ENCODE measurements at regions not wholly inside any gene's neighbourhood (a gene's known extent, or its start where the extent isn't known, plus 50 kb on each side); places are given as distances from the start of the nearest gene placed in this dataset.

DNA sequence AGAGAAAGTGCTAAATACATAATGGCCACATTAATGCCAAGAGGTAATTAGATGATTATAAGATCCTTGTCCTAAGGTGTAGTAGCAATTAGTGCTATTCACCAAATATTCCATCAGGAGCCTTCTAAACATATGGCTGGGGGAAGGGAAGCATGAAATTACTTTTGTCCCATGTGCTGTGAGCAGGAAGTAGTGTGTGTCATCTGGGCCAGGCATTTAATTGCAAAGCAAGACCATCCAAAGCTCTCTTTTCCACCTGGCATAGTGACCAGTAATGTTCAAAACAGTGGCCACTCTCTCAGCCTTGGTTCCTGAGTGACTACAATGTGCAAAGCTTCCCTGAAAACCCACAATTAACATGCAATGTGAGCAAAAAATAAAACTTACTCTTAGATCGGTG, 144.2 kb upstream of the FAM241A start:
- Histone ChIP-seq H3K36me3 (no peaks in the 10 kb centered on the region), H3K27me3 (replicated peaks; ENCODE audit: insufficient read depth) (no peaks in the 10 kb centered on the region), H3K9me3 (no peaks in the 10 kb centered on the region), H3K27ac (no peak overlapping the region), H3K4me3 (no peak overlapping the region), H3K4me1 (replicated peaks) (no peaks in the 10 kb centered on the region)
- 13% methylated on average over 1 of the region's 1 CpG for WGBS
- intact Hi-C loops (cut with DNase I), result no loop called here
- TF ChIP-seq POLR2AphosphoS5 (IDR thresholded peaks at IDR 0.05) (no peak), POLR2A (IDR thresholded peaks at IDR 0.05) (no peak), CTCF (IDR thresholded peaks at IDR 0.05) (no peak)
- no peak for DNase-seq (ENCODE audit: low spot score)

DNA sequence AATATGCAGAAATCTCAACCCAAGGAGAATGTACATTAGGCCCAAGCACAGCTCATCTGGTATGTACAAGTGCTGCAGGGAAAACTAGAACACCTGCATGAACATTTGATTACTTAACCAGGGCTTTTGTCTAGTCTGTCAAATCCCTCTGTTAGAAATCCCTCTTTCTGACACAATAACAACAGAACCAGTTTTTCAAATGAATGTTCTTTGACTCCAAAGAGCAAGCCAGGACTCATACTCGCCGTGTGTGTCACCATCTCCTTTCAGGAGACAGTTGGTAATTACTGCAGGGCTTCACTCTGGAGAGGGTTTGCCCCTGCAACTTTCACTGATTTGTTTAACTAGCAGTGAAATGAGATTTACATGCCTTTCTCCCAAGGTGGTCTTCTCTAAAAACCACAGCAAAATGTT, 143.0 kb upstream of the FAM241A start:
- Histone ChIP-seq H3K4me1 (replicated peaks) (no peaks in the 10 kb centered on the region), H3K4me3 (no peak overlapping the region), H3K27ac (no peak overlapping the region), H3K9me3 (no peaks in the 10 kb centered on the region), H3K27me3 (replicated peaks; ENCODE audit: insufficient read depth) (no peaks in the 10 kb centered on the region), H3K36me3 (no peaks in the 10 kb centered on the region)
- DNase-seq (ENCODE audit: low spot score), result no peak
- 39% methylated on average over 2 of the region's 2 CpGs for WGBS
- intact Hi-C loops (cut with DNase I), result no loop called here
- TF ChIP-seq CTCF (IDR thresholded peaks at IDR 0.05) (no peak), POLR2AphosphoS5 (IDR thresholded peaks at IDR 0.05) (no peak), POLR2A (IDR thresholded peaks at IDR 0.05) (no peak)

DNA sequence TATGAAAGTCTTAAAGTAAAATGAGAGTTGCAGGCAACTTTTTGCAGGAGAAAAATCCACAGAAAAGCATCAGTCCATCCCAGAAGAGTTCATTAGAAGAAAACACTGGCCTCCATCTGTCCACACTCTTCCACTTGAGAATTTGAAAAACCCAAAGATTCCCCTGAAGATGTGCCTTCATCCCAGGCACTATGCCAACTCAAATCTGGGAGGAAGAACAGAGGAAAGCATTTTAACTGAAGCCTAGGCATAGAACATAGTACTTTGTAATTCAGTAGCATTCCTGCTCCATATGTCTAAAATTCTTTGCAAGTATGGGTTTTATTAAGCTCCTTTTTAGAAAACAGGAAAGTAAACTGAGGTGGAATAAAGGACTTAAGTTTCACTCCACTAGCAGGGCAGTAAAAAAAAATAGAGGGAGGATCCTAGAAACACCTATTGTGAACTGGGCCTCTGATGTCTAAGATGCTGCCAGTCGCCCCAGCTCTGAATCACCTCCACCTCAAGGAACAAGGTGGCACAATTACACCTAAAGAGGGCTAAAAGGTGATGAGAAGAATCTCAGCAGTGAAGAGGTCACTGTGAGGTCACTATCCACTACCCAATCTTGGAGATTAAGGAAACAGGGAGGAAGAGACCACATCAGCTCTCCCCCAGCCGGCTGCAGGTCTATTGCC, 141.9 kb upstream of the FAM241A start:
- Histone ChIP-seq H3K36me3 (no peaks in the 10 kb centered on the region), H3K27ac (no peak overlapping the region), H3K9me3 (no peaks in the 10 kb centered on the region), H3K4me1 (replicated peaks) (no peaks in the 10 kb centered on the region), H3K27me3 (replicated peaks; ENCODE audit: insufficient read depth) (no peaks in the 10 kb centered on the region), H3K4me3 (no peak overlapping the region)
- DNase-seq (ENCODE audit: low spot score), result no peak
- WGBS, result 89% methylated on average over 2 of the region's 2 CpGs
- TF ChIP-seq POLR2A (IDR thresholded peaks at IDR 0.05), result no peak
- no peak for TF ChIP-seq CTCF (IDR thresholded peaks at IDR 0.05)
- no peak for TF ChIP-seq POLR2AphosphoS5 (IDR thresholded peaks at IDR 0.05)
- intact Hi-C loops (cut with DNase I), result no loop called here

- DNase-seq (ENCODE audit: low spot score), result no peak
- Histone ChIP-seq H3K27ac (no peak overlapping the region), H3K36me3 (no peaks in the 10 kb centered on the region), H3K9me3 (no peaks in the 10 kb centered on the region), H3K4me3 (no peak overlapping the region), H3K4me1 (replicated peaks) (no peaks in the 10 kb centered on the region), H3K27me3 (replicated peaks; ENCODE audit: insufficient read depth) (no peaks in the 10 kb centered on the region)
- intact Hi-C loops (cut with DNase I), result no loop called here
- no peak for TF ChIP-seq CTCF (IDR thresholded peaks at IDR 0.05)
- TF ChIP-seq POLR2AphosphoS5 (IDR thresholded peaks at IDR 0.05), result no peak
Observed at GRCh38 chr4:112005027-112005426, 140.2 kb upstream of the FAM241A start.

DNA sequence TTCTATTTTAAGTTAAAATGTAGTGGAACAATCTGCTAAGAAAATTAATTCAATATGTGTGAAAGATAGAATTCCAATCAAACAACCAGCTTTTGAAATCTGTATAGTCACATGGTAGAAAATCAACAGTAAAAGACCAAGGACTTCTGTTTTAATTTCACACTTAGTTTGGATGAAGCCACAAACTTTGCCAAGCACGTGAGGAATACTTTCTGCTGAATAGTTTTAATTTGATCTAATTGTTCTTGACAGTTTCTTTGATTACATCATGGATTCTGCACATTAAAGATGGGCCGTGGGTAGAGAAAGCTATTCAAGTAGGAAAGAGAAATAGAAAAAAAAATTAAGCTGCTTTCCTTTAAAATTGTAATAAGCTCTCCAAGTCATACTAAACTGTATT, 137.9 kb upstream of the FAM241A start:
- WGBS, result 71% methylated on average over 2 of the region's 2 CpGs
- Histone ChIP-seq H3K4me3 (no peak overlapping the region), H3K4me1 (replicated peaks) (no peaks in the 10 kb centered on the region), H3K9me3 (no peaks in the 10 kb centered on the region), H3K36me3 (no peaks in the 10 kb centered on the region), H3K27me3 (replicated peaks; ENCODE audit: insufficient read depth) (no peaks in the 10 kb centered on the region), H3K27ac (no peak overlapping the region)
- intact Hi-C loops (cut with DNase I), result no loop called here
- TF ChIP-seq POLR2A (IDR thresholded peaks at IDR 0.05) (no peak), POLR2AphosphoS5 (IDR thresholded peaks at IDR 0.05) (no peak), CTCF (IDR thresholded peaks at IDR 0.05) (no peak)
- no peak for DNase-seq (ENCODE audit: low spot score)
